H1 (cell line): ENCODE measurements at regions not wholly inside any gene's neighbourhood (a gene's known extent, or its start where the extent isn't known, plus 50 kb on each side); places are given as distances from the start of the nearest gene placed in this dataset.
A peak's percentile ranks its signal among the peaks of the same experiment; 100 is the strongest.

ENCODE experiments used
- CTCF ChIA-PET: fragments of 300-600 bp; sonication (Branson Sonifier 250); formaldehyde crosslinking; loops from one replicate; lab custom pipeline; 2021; ENCODE audit not compliant: partially characterized antibody; lab: Charles Lee
- POLR2A ChIA-PET: fragments of 300-600 bp; sonication (Branson Sonifier 250); formaldehyde crosslinking; loops from one replicate; lab custom pipeline; 2021; ENCODE audit warnings: inconsistent platforms; ENCODE audit not compliant: partially characterized antibody; lab: Charles Lee
- DNase-seq, 2 experiments: peaks; one replicate each; pipeline versions ENCODE4 v3.0.0 to v3.0.0-alpha.2; 2010 to 2022; ENCODE audit warnings: low spot score in 2 of 2, low read depth in 1 of 2, mixed read lengths in 1 of 2
- FAIRE-seq: peaks from 2 replicates; lab custom pipeline; 2011; peaks lifted over from hg19 to GRCh38; lab: Jason Lieb, UNC
- H2AFZ ChIP-seq: 2 replicates; pipeline ENCODE4 v1.8.1; 2012; ENCODE audit warnings: low read length, inconsistent platforms
- H2AK5ac ChIP-seq: 2 replicates; pipeline ENCODE4 v1.6.1; 2013; ENCODE audit warnings: low read depth, low read length
- H2BK120ac ChIP-seq: replicated peaks from 2 replicates; pipeline ENCODE3; 2013; ENCODE audit warnings: low read depth, low read length, inconsistent platforms
- H2BK12ac ChIP-seq: 2 replicates; pipeline ENCODE4 v1.6.1; 2013; ENCODE audit warnings: low read depth, low read length
- H2BK15ac ChIP-seq: 2 replicates; pipeline ENCODE4 v1.6.1; 2013; ENCODE audit warnings: low read length
- H2BK20ac ChIP-seq: 2 replicates; pipeline ENCODE4 v1.6.1; 2013; ENCODE audit warnings: low read length
- H2BK5ac ChIP-seq: 2 replicates; pipeline ENCODE4 v1.6.1; 2013; ENCODE audit warnings: low read depth, low read length
- H3K14ac ChIP-seq: 2 replicates; pipeline ENCODE4 v1.6.1; 2013; ENCODE audit warnings: inconsistent platforms; ENCODE audit not compliant: insufficient read length
- H3K18ac ChIP-seq: 2 replicates; pipeline ENCODE4 v1.6.1; 2013; ENCODE audit warnings: low read length; ENCODE audit errors: extremely low read depth
- H3K23ac ChIP-seq: 2 replicates; pipeline ENCODE4 v1.6.1; 2013; ENCODE audit warnings: inconsistent platforms; ENCODE audit not compliant: insufficient read length
- H3K23me2 ChIP-seq: 2 replicates; pipeline ENCODE4 v1.6.1; 2013; ENCODE audit warnings: low read depth, low read length
- H3K27ac ChIP-seq: 2 replicates; pipeline ENCODE4 v1.6.1; 2011; ENCODE audit warnings: low read depth, low read length, inconsistent platforms
- H3K27me3 ChIP-seq, 4 experiments: replicated peaks in 1 of 4; 1 replicate in 1 of 4; 2 replicates in 3 of 4; pipeline versions ENCODE4 v1.6.1 to v1.8.1; 2011 to 2013; ENCODE audit warnings: low read length in 3 of 4, mild to moderate bottlenecking in 3 of 4, inconsistent platforms in 2 of 4, mixed read lengths in 2 of 4, moderate library complexity in 1 of 4; ENCODE audit not compliant: control insufficient read depth in 3 of 4, insufficient read depth in 3 of 4; ENCODE audit errors: extremely low read depth in 1 of 4
- H3K36me3 ChIP-seq, 4 experiments: 2 replicates each; pipeline versions ENCODE4 v1.6.1 to v1.8.1; 2011 to 2013; ENCODE audit warnings: mild to moderate bottlenecking in 4 of 4, low read length in 3 of 4, moderate library complexity in 2 of 4, control low read depth in 1 of 4, inconsistent platforms in 1 of 4; ENCODE audit not compliant: insufficient read depth in 4 of 4, control insufficient read depth in 2 of 4
- H3K4ac ChIP-seq: replicated peaks from 2 replicates; pipeline ENCODE3; 2013; ENCODE audit warnings: low read length, low read depth, mixed read lengths, inconsistent platforms; ENCODE audit not compliant: insufficient read length
- H3K4me1 ChIP-seq, 4 experiments: replicated peaks in 1 of 4; 1 replicate in 1 of 4; 2 replicates in 3 of 4; pipeline versions ENCODE4 v1.6.1 to v1.8.1; 2011 to 2013; ENCODE audit warnings: low read length in 3 of 4, inconsistent platforms in 2 of 4, mixed read lengths in 1 of 4; ENCODE audit not compliant: insufficient read depth in 4 of 4, control insufficient read depth in 3 of 4
- H3K4me2 ChIP-seq, 2 experiments: 2 replicates each; pipeline versions ENCODE4 v1.6.1 to v1.8.1; 2011 to 2013; ENCODE audit warnings: low read depth in 2 of 2, low read length in 2 of 2, control low read depth in 1 of 2, inconsistent platforms in 1 of 2, mild to moderate bottlenecking in 1 of 2; ENCODE audit not compliant: insufficient read depth in 1 of 2
- H3K4me3 ChIP-seq, 4 experiments: fragments of 200-600, 300-600 bp in 1 of 4; sonication (generic), shearing (Covaris generic), sonication (Bioruptor Twin) in 1 of 4; 2 replicates each; pipeline versions ENCODE4 v1.5.1 to v1.8.1; 2011 to 2016; ENCODE audit warnings: low read length in 4 of 4, low read depth in 3 of 4, control low read depth in 2 of 4, inconsistent platforms in 2 of 4, mild to moderate bottlenecking in 2 of 4, mixed read lengths in 1 of 4, moderate library complexity in 1 of 4; ENCODE audit not compliant: insufficient read depth in 2 of 4; ENCODE audit errors: extremely low read depth in 1 of 4
- H3K56ac ChIP-seq: replicated peaks from 2 replicates; pipeline ENCODE3; 2013; ENCODE audit warnings: low read depth, mild to moderate bottlenecking, mixed read lengths, low read length, inconsistent platforms; ENCODE audit not compliant: insufficient read length
- H3K79me1 ChIP-seq: 2 replicates; pipeline ENCODE4 v1.6.1; 2013; ENCODE audit warnings: low read depth, low read length, control low read depth
- H3K79me2 ChIP-seq, 2 experiments: 2 replicates each; pipeline versions ENCODE4 v1.6.1 to v1.8.1; 2012 to 2013; ENCODE audit warnings: low read length in 2 of 2, mild to moderate bottlenecking in 2 of 2, inconsistent platforms in 1 of 2; ENCODE audit not compliant: insufficient read depth in 2 of 2, control insufficient read depth in 1 of 2
- H3K9ac ChIP-seq, 4 experiments: replicated peaks in 1 of 4; 1 replicate in 1 of 4; 2 replicates in 3 of 4; pipeline versions ENCODE4 v1.6.1 to v1.8.1; 2011 to 2013; ENCODE audit warnings: low read depth in 3 of 4, low read length in 3 of 4, control low read depth in 2 of 4, mild to moderate bottlenecking in 2 of 4, moderate library complexity in 2 of 4, inconsistent platforms in 1 of 4; ENCODE audit errors: extremely low read depth in 1 of 4
- H3K9me3 ChIP-seq, 2 experiments: 2 replicates each; pipeline versions ENCODE4 v1.6.1 to v1.8.1; 2012 to 2013; ENCODE audit warnings: mild to moderate bottlenecking in 2 of 2, moderate library complexity in 2 of 2, control low read depth in 1 of 2, inconsistent platforms in 1 of 2, low read depth in 1 of 2, low read length in 1 of 2, mixed read lengths in 1 of 2; ENCODE audit not compliant: insufficient read depth in 2 of 2
- H4K20me1 ChIP-seq, 2 experiments: replicated peaks in 1 of 2; 2 replicates each; pipeline versions ENCODE3 to v1.8.1; 2011 to 2013; ENCODE audit warnings: inconsistent platforms in 2 of 2, low read length in 2 of 2, mild to moderate bottlenecking in 1 of 2; ENCODE audit not compliant: insufficient read depth in 2 of 2, control insufficient read depth in 1 of 2
- H4K5ac ChIP-seq: 2 replicates; pipeline ENCODE4 v1.6.1; 2013; ENCODE audit warnings: low read length, low read depth, mixed read lengths, inconsistent platforms; ENCODE audit not compliant: insufficient read length
- H4K8ac ChIP-seq: 2 replicates; pipeline ENCODE4 v1.8.0; 2013; ENCODE audit warnings: mild to moderate bottlenecking, moderate library complexity, low read length, inconsistent platforms; ENCODE audit not compliant: insufficient read depth; ENCODE audit errors: extremely low read depth
- H4K91ac ChIP-seq: replicated peaks from 2 replicates; pipeline ENCODE3; 2013; ENCODE audit warnings: low read length, mixed read lengths, inconsistent platforms; ENCODE audit not compliant: insufficient read length
- ATF2 ChIP-seq: IDR thresholded peaks from 2 replicates; pipeline ENCODE4 v1.6.1; 2012; ENCODE audit warnings: low read length, inconsistent platforms
- CBX8 ChIP-seq: fragments of 300-800, 300-1000 bp; sonication (generic); IDR thresholded peaks from 2 replicates; pipeline ENCODE4 v1.7.1; 2016; ENCODE audit warnings: low read depth, low read length, borderline replicate concordance
- CHD2 ChIP-seq: IDR thresholded peaks from 2 replicates; pipeline ENCODE4 v1.6.1; 2012; ENCODE audit warnings: low read length, improper control_type of control experiment
- CTBP2 ChIP-seq: IDR thresholded peaks from 2 replicates; pipeline ENCODE4 v1.7.0; 2011; ENCODE audit warnings: borderline replicate concordance, mild to moderate bottlenecking, moderate library complexity, mixed read lengths, low read length; ENCODE audit not compliant: insufficient read depth, insufficient read length
- NANOG ChIP-seq: IDR thresholded peaks from 2 replicates; pipeline ENCODE4 v1.6.1; 2011; ENCODE audit warnings: low read length, low read depth, mild to moderate bottlenecking, inconsistent platforms; ENCODE audit not compliant: insufficient read depth, poor library complexity, severe bottlenecking
- NRF1 ChIP-seq: IDR thresholded peaks from 2 replicates; pipeline ENCODE4 v1.6.1; 2011; ENCODE audit warnings: mild to moderate bottlenecking, low read depth, low read length, improper control_type of control experiment
- RXRA ChIP-seq: IDR thresholded peaks from 2 replicates; pipeline ENCODE4 v1.6.1; 2011; ENCODE audit warnings: low read depth, mild to moderate bottlenecking, low read length, moderate library complexity; ENCODE audit not compliant: insufficient read depth
- SIRT6 ChIP-seq: IDR thresholded peaks from one replicate; pipeline ENCODE4 v1.7.1; 2012; ENCODE audit warnings: low read length, inconsistent platforms
- SIX5 ChIP-seq: IDR thresholded peaks from 2 replicates; pipeline ENCODE4 v1.6.1; 2011; ENCODE audit warnings: mild to moderate bottlenecking, low read depth, low read length
- SP1 ChIP-seq: IDR thresholded peaks from 2 replicates; pipeline ENCODE4 v1.6.1; 2011; ENCODE audit warnings: low read depth, low read length
- SRF ChIP-seq: IDR thresholded peaks from 2 replicates; pipeline ENCODE4 v1.6.1; 2011; ENCODE audit warnings: mild to moderate bottlenecking, low read depth, low read length, moderate library complexity
- TAF1 ChIP-seq: IDR thresholded peaks from 2 replicates; pipeline ENCODE4 v1.6.1; 2011; ENCODE audit warnings: mild to moderate bottlenecking, low read depth, low read length
- TCF12 ChIP-seq: IDR thresholded peaks from 2 replicates; pipeline ENCODE4 v1.6.1; 2011; ENCODE audit warnings: low read depth, mild to moderate bottlenecking, low read length
- WGBS, 2 experiments: shearing (Covaris generic) in 1 of 2; methylation state at CpG; one replicate each; pipeline versions ENCODE4 v1.1.6 to v1.1.7; 2013 to 2015; ENCODE audit warnings: low lambda C conversion rate in 2 of 2, mixed read lengths in 2 of 2, inconsistent platforms in 1 of 2, low coverage in 1 of 2, missing lambda C conversion rate in 1 of 2; ENCODE audit not compliant: insufficient replicate concordance in 2 of 2, insufficient coverage in 1 of 2, insufficient read length in 1 of 2; ENCODE audit errors: extremely low coverage in 1 of 2, missing lambda C conversion rate in 1 of 2; 5-methylcytosine and 5-hydroxymethylcytosine counted together

- Histone ChIP-seq H3K27me3 (no peaks in the 10 kb centered on the region; a peak in 1 of 7 replicates), H3K79me1 (no peaks in the 10 kb centered on the region), H2BK20ac (0 out of 2 replicates have a peak overlapping the region, but pooled peaks have one; percentile 48), H2BK120ac (no peak overlapping the region), H3K23me2 (peaks cover 8% of the 10 kb centered on the region), H3K9me3 (no peaks in the 10 kb centered on the region), H3K18ac (no peak overlapping the region), H3K14ac (no peak overlapping the region), H4K8ac (no peak overlapping the region), H3K4me3 (no peak overlapping the region), H3K9ac (no peak overlapping the region), H2AK5ac (peak overlapping the region; percentile 82; the same call in 1 of the 2 replicates), H2BK12ac (peak overlapping the region; percentile 68; the same call in 1 of the 2 replicates), H2AFZ (no peak overlapping the region), H3K27ac (no peak overlapping the region), H4K20me1 (peaks cover 0 to 7% of the 10 kb centered on the region in 2 experiments), H2BK15ac (no peak overlapping the region), H3K4ac (no peak overlapping the region), H3K4me1 (peaks cover 5 to 20% (median 12%) of the 10 kb centered on the region in 4 experiments), H3K23ac (no peak overlapping the region), H2BK5ac (peak overlapping the region; percentile 35; the same call in 1 of the 2 replicates), H3K4me2 (no peak overlapping the region), H3K79me2 (no peaks in the 10 kb centered on the region), H3K36me3 (no peaks in the 10 kb centered on the region), H3K56ac (no peak overlapping the region), H4K91ac (no peak overlapping the region), H4K5ac (no peak overlapping the region)
- FAIRE-seq (no peak), DNase-seq (no peak)
- ChIA-PET POLR2A (no interaction called here), CTCF (interaction anchor here (1.2 to 2.3 kb wide), 3 partner anchors 12 to 163 kb away, joined by 3 to 11 read pairs (median 3); no protein-coding TSS in a partner anchor)
- no peak for TF ChIP-seq SIX5
- TF ChIP-seq CBX8, result no peak
- TF ChIP-seq SIRT6, result no peak
- TF ChIP-seq NANOG, result no peak
- no peak for TF ChIP-seq TCF12
- TF ChIP-seq SP1, result no peak
- TF ChIP-seq SRF, result no peak
- no peak for TF ChIP-seq ATF2
- TF ChIP-seq RXRA, result no peak
- TF ChIP-seq CTBP2, result no peak
- no peak for TF ChIP-seq CHD2
- no peak for TF ChIP-seq TAF1
- no peak for TF ChIP-seq NRF1
- WGBS, 2 experiments, result 95% methylated on average over 6 of the region's 7 CpGs; no CpG with 5 or more reads in 1 of the 2 experiments
Measured at GRCh38 chr2:129760669-129761068, 218.8 kb upstream of the RAB6C start.
